Neutrophil (primary cell): ENCODE measurements at regions not wholly inside any gene's neighbourhood (a gene's known extent, or its start where the extent isn't known, plus 50 kb on each side); places are given as distances from the start of the nearest gene placed in this dataset.

Source experiments
- H3K27ac ChIP-seq: fragments of 200-600 bp; sonication (generic); 2 replicates; pipeline ENCODE4 v1.5.1; 2016; ENCODE audit warnings: mild to moderate bottlenecking, moderate library complexity
- H3K27me3 ChIP-seq: fragments of 200-600 bp; sonication (generic); 2 replicates; pipeline ENCODE4 v1.6.0; 2016; ENCODE audit warnings: mild to moderate bottlenecking
- H3K36me3 ChIP-seq: fragments of 200-600 bp; sonication (generic); 2 replicates; pipeline ENCODE4 v1.5.1; 2017
- H3K4me1 ChIP-seq, 2 experiments: fragments of 200-600 bp in 1 of 2; sonication (generic) in 1 of 2; 1 replicate in 1 of 2; 2 replicates in 1 of 2; pipeline versions ENCODE4 v1.5.1 to v1.6.1; 2013 to 2016; ENCODE audit warnings: low read depth in 1 of 2, low read length in 1 of 2, mild to moderate bottlenecking in 1 of 2, moderate library complexity in 1 of 2; ENCODE audit not compliant: control insufficient read depth in 1 of 2, insufficient read depth in 1 of 2
- H3K4me3 ChIP-seq, 2 experiments: fragments of 200-600 bp in 1 of 2; sonication (generic) in 1 of 2; 1 replicate in 1 of 2; 2 replicates in 1 of 2; pipeline ENCODE4 v1.5.1; 2013 to 2016; ENCODE audit warnings: low read depth in 1 of 2, low read length in 1 of 2, mild to moderate bottlenecking in 1 of 2, moderate library complexity in 1 of 2
- H3K9me3 ChIP-seq: fragments of 200-600 bp; sonication (generic); 2 replicates; pipeline ENCODE4 v1.5.1; 2016
- CTCF ChIP-seq: fragments of 200-600 bp; sonication (generic); IDR thresholded peaks from 2 replicates; pipeline ENCODE4 v1.5.1; 2016; ENCODE audit warnings: antibody characterized with exemption

GRCh38 chr3:153343988-153344782 lies 182.2 kb downstream of the RAP2B start:
- H3K36me3 ChIP-seq = no peaks in the 10 kb centered on the region
- H3K27me3 ChIP-seq = no peaks in the 10 kb centered on the region
- no peak overlapping the region for H3K4me3 ChIP-seq
- no peak for TF ChIP-seq CTCF
- H3K27ac ChIP-seq = no peak overlapping the region
- no peaks in the 10 kb centered on the region for H3K4me1 ChIP-seq
- H3K9me3 ChIP-seq = no peaks in the 10 kb centered on the region

GRCh38 chr3:153348457-153349107 lies 186.6 kb downstream of the RAP2B start:
- H3K4me3 ChIP-seq = no peak overlapping the region
- H3K36me3 ChIP-seq = no peaks in the 10 kb centered on the region
- H3K4me1 ChIP-seq = no peaks in the 10 kb centered on the region
- no peaks in the 10 kb centered on the region for H3K9me3 ChIP-seq
- TF ChIP-seq CTCF = no peak
- no peak overlapping the region for H3K27ac ChIP-seq
- no peaks in the 10 kb centered on the region for H3K27me3 ChIP-seq

- Histone ChIP-seq H3K27me3 (no peaks in the 10 kb centered on the region), H3K9me3 (no peaks in the 10 kb centered on the region), H3K36me3 (no peaks in the 10 kb centered on the region), H3K4me3 (no peak overlapping the region), H3K27ac (no peak overlapping the region), H3K4me1 (no peaks in the 10 kb centered on the region)
- no peak for TF ChIP-seq CTCF
Measured at GRCh38 chr3:153349108-153349499, 187.1 kb downstream of the RAP2B start.

GRCh38 chr3:153350420-153350819 lies 188.4 kb downstream of the RAP2B start:
- no peaks in the 10 kb centered on the region for H3K4me1 ChIP-seq
- no peak for TF ChIP-seq CTCF
- no peaks in the 10 kb centered on the region for H3K36me3 ChIP-seq
- no peak overlapping the region for H3K4me3 ChIP-seq
- no peaks in the 10 kb centered on the region for H3K9me3 ChIP-seq
- H3K27ac ChIP-seq = no peak overlapping the region
- no peaks in the 10 kb centered on the region for H3K27me3 ChIP-seq

- Histone ChIP-seq H3K9me3 (no peaks in the 10 kb centered on the region), H3K27me3 (no peaks in the 10 kb centered on the region), H3K27ac (no peak overlapping the region), H3K36me3 (no peaks in the 10 kb centered on the region), H3K4me3 (no peak overlapping the region), H3K4me1 (no peaks in the 10 kb centered on the region)
- no peak for TF ChIP-seq CTCF
Measured at GRCh38 chr3:153354641-153355040, 192.6 kb downstream of the RAP2B start.
